HL-60/S4 treated with phorbol 12-myristate 13-acetate at 8.2 ng/mL for 4 days and 3 days (cell line): ENCODE measurements at regions not wholly inside any gene's neighbourhood (a gene's known extent, or its start where the extent isn't known, plus 50 kb on each side); places are given as distances from the start of the nearest gene placed in this dataset.

ENCODE experiments used
- in situ Hi-C: fragments of 300-500 bp; cut with MboI; formaldehyde crosslinking; loops from 2 replicates; pipeline ENCODE4 v1.15.0; 2022; ENCODE audit warnings: low sequenced_read_pairs

DNA sequence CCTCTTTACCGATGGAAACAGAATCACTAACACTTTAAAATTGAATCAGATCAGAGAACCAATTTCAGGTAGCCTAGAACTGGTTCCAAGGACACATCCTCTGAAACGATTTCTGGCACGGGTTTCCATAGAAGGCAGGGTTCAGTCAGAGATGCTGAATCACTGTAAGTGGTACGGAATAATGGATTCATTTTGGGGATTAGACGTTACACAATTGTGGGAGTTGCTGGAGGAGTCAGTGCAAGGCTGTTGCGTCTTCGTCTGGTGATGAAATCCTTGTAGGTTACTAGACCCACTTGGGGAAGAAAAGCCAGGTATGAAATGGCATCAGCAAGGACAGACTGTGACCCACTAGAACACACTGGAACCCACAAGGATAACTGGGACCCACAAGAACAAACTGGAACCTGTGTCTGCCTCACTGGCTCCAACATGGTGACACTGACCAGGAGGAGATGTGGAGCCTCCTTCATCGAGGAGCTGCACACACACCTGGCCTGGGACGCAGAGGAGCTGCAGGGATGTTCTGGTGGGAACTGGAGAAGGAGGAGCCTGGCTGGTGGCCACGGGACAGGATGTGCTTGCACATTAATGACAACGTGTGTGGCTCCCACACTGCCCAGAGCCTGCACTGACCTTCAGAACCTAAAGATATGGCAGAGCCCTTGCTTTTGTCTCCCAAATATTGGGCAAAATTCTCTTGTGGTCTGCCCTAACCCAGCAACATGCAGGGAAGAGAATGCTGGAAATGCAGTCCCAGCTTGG lies 105.1 kb downstream of the TRAPPC11 start:
- in situ Hi-C loops, result no loop called here

- in situ Hi-C loops, result no loop called here
Measured at GRCh38 chr4:183765251-183765911, 106.3 kb downstream of the TRAPPC11 start.

DNA sequence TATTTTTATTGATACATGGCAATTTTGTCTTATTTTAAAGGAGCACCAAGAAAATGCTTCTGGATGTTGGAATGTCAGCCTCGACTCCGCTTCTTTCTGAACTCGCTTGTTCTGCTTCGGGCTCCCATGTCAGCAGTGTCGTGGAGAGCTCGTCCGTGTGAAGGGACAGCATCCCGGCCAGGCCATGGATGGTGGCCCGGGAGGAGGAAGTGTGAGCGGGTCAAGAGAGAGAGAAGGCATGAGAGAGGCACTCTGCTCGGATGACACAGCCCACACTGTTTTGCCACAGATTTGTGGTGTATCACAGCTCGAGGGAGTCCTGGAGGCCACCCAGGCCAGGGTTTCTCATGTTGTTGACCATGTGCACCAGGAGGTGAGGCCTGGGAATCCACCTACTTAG lies 107.0 kb downstream of the TRAPPC11 start:
- in situ Hi-C loops, result no loop called here

- in situ Hi-C loops, result no loop called here
Measured at GRCh38 chr4:183770906-183771305, 111.8 kb downstream of the TRAPPC11 start.

DNA sequence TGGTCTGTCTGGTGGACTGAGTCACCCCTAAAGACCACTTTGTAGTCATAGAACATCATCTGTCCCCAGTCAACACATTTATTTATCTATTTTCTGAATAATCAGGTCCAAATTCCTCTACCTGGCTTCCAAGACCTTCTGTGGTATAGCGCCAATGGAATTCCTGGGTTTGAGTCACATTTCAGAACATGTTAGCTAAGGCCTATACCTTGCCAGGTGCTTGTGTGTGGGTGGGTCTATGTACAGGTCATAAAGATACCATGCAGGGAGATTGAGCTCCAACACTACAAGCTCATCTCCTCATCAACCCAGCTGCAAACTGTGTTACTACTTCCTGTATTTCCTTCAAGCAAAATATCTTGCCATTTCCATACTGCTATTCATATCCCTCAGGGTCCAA lies 113.3 kb downstream of the TRAPPC11 start:
- in situ Hi-C loops, result no loop called here

DNA sequence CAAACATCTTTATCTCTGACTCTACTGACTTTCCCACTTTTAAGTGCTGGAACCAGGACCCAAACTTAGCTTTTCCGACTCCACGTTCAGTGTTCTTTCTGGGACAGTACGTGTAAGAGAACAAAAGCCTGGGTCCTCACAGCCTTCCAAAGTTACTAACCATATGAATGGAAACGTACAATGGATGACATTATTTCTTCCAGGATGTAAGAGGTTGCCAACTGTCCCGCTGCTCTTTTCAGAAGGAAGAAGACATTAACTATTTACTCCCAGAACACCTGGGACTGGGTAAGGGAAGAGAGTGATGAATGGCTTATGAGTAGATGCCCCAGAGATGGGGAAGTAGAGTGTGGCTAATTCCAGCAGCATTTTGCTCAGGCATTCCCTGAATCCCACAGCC lies 114.7 kb downstream of the TRAPPC11 start:
- in situ Hi-C loops, result no loop called here

DNA sequence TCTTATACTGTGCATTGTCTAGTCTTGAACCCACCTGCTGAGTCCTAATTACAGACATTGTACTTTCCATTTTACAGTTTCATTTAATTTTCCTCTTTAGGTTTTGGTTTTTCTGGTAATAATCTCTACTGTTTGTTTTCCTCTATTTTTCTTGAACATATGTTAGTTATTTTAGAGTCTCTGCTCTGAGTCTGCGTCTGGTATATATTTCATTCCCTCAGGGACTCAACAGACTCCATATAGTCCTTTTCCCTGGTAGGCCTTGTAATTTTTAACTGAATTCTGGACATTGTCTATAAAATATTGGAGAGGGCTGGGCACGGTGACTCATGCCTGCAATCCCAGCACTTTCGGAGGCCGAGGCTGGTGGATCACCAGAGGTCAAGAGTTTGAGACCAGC lies 121.8 kb upstream of the STOX2 start:
- in situ Hi-C loops, result no loop called here

GRCh38 chr4:183783991-183784553 lies 121.0 kb upstream of the STOX2 start:
- in situ Hi-C loops, result no loop called here

DNA sequence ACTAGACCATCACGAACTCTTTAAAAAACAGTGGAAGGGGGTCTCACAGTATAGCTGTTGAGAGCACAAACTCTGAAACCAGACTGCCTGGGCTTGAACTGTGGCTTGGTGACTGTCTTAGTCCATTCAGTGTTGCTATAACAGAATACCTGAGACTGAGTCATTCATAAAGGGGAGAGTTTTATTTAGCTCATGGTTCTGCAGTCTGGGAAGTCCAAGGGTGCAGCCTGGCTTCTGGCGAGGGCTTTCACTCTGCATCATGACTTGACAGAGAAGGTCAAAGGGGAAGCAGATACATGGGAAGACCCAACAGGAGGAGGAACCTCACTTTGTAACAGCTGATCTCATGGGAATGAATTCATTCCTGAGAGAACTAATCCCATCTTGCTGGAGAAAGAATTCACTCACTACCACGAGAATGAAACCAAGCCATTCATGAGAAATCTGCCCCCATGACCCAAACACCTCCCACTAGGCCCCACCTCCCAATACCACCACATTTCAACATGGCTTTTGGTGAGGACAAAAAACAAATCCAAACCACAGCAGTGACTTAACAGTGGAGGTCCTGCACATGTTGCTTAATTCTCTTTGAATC lies 116.7 kb upstream of the STOX2 start:
- in situ Hi-C loops, result no loop called here

GRCh38 chr4:183789657-183790056 lies 115.5 kb upstream of the STOX2 start:
- in situ Hi-C loops, result no loop called here

DNA sequence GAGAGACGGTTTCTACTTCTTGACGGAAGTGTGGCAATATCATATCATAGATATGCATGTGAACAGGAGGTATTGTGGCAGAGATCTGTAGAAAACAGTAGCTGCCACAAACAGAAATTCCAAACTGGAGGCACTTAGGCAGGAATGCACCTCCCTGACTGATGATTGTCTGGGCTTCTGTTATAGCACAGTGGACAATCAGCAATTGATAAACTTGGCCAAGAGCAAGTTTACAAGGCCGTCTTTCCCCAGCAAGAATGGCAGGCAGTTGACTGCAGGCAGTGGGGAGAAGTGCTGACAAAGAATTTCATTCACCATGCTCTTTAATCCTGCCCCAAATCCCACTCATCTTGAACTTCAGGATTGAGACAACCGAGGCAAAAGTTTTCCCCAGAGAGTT lies 114.4 kb upstream of the STOX2 start:
- in situ Hi-C loops, result no loop called here

DNA sequence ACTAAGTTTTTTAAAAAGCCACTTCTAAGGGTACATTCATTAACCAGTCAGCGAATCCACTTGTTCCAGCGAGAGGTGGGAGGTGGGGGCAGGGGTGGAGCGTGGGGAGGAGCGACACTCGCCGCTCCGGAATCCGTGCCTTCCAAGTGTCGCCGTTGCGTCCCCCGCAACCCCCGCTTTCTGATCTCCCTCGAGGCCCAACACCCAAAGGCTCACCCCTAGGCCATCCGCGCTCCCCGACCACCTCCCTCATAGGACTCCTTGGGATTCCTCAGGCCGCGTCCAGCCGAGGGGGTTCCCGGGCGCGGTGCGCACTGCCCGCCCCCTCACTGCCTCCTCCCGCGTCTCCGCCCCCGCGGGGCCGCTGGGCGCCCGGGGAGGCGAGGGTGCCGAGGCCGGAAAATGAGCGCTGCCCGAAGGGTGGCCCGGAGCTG lies 108.1 kb upstream of the STOX2 start:
- in situ Hi-C loops, result no loop called here

- in situ Hi-C loops, result no loop called here
Measured at GRCh38 chr4:183797445-183798300, 107.4 kb upstream of the STOX2 start.

- in situ Hi-C loops, result no loop called here
Measured at GRCh38 chr4:183798301-183799253, 106.5 kb upstream of the STOX2 start.

GRCh38 chr4:183801457-183802165 lies 103.5 kb upstream of the STOX2 start:
- in situ Hi-C loops, result no loop called here

DNA sequence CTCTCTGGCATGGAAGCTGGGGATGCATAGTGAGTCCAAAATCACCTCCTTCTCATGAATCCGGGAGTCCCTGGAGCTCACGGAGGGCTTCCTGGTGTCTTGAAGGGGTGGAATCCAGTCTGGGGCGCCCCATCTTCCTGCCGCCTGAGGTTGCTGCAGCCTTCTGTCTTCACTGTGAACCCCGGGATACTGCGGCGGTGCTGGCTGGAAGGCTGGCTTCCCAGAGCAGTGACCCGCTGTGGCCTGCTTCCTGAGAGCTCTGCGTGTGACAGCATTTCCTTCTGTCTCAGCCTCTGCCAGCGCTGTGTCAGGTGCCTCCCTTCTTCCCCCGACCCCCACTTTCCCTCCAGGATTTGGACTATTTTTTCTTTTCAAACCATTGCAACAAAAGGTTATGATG lies 98.8 kb upstream of the STOX2 start:
- in situ Hi-C loops, result no loop called here

DNA sequence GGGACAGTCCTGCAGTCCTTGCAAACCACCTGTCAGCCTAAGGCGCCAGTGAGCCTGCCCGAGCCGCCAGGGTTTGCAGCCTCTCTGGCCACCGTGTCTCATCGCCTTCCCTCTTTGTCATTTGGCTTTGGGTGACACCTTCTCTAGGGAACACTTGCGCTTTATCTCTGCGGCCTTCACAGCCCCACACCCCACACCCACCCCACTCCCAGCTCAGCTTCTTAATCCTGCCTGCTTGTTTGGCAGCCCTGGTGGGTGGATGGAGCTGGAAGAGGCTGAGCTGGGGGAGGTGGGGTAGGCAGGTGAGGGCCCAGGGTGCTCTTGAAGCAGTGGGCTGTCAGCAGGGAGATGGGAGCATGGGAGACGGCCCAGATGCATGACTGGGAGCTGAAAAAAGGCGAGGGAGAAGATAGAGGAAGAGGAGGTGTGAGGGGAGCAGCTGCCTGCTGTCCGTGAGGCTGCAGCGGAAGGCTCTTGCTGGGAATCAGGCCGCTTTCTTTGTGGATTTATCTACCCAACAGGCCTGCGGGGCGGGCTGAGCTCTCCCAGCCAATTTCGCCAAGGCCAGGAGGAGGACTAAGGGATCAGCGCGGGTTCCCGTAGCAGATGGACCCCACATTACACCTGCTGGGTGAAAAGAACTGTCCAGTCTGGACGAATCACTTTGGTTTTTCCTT lies 97.5 kb upstream of the STOX2 start:
- in situ Hi-C loops, result no loop called here

DNA sequence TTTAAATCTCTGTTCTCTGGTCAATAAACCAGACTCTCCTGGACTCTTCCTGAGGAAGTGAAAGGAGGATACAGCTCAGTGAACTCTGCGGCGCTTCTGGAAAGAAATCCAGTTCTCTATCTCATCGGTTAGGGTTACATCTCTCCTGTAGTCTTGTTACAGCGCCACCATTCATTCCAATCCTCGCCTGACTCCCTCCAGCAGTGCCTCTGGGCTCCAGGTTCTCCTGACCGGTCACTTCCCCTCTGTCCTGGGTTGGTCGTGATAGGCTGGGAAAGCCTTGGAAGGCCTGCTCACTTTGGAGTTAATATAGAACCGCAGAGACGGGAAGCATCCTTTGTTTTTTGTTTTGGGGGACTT lies 97.0 kb upstream of the STOX2 start:
- in situ Hi-C loops, result no loop called here

- in situ Hi-C loops, result no loop called here
Measured at GRCh38 chr4:183812567-183812966, 92.5 kb upstream of the STOX2 start.
